ENCODE measurements at regions not wholly inside any gene's neighbourhood (a gene's known extent, or its start where the extent isn't known, plus 50 kb on each side); places are given as distances from the start of the nearest gene placed in this dataset.

DNA sequence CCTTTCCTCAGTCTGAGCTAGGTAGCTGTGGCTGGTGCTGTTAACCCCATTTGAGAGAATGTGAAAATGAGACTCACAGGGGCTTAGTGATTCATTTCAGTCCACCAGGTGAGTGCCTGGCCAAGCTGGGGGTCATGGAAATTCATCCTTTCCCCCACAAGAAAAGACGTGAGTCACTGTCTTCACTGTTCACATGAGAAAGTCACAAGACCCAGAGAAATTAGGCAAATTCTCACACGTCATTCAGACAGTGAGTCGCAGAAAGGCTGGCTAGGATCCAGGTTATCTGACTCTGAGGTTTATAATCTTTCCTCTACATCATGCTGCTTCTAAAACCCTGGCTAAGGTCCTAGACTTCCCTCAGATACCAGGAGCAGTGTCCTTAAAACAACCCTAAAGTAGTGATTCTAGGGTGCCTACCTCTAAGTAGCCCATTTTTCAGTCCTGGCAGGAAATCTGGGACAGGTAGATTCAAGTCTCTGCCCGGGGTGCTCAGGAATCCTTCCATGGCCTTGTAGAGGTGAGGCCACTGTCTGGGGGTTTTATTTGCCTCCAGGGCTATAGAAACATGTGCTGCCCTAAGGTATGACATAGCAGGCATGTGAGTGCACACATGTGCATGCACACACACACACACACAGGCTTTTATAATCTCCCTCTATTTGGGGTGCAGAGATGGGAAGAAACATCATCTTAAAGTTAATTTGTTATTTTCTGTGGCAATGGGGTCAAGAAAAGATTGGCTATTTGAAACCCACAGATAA is 427.9 kb upstream of the CELF2 start:
- TF ChIP-seq ZNF274 (IDR thresholded peaks at IDR 0.05; ENCODE audit: low read depth, low read length), result no peak
- TF ChIP-seq YY1 (IDR thresholded peaks at IDR 0.05; ENCODE audit: insufficient read depth, insufficient read length), result no peak
